GM12878 (cell line): ENCODE measurements at regions not wholly inside any gene's neighbourhood (a gene's known extent, or its start where the extent isn't known, plus 50 kb on each side); places are given as distances from the start of the nearest gene placed in this dataset.

Experiments used
- ATAC-seq: fragments of 200-7000 bp; cut with Tn5 transposase; 3 replicates; pipeline ENCODE4 v1.9.1; 2020; ENCODE audit warnings: mild to moderate bottlenecking, moderate library complexity
- BruUV-seq: library from RNA; stranded (reverse); fragments of 400-500 nt; replicated peaks from 2 replicates; lab custom pipeline; 2021; lab: Mats Ljungman, UMichigan
- CTCF ChIA-PET: fragments of 300-600 bp; sonication (Branson Sonifier 250); formaldehyde crosslinking; extraction: SDS; loops from one replicate; lab custom pipeline; 2021; ENCODE audit warnings: inconsistent platforms; lab: Yijun Ruan, JAX
- POLR2A ChIA-PET: fragments of 350-600 bp; formaldehyde crosslinking; extraction: SDS; loops from one replicate; lab custom pipeline; 2021; ENCODE audit warnings: inconsistent platforms; lab: Charles Lee
- RAD21 ChIA-PET: fragments of 300-600 bp; sonication (Branson Sonifier 250); formaldehyde crosslinking; loops from one replicate; lab custom pipeline; 2023; ENCODE audit warnings: antibody characterized with exemption; ENCODE audit not compliant: unreplicated experiment; lab: Charles Lee
- SMC1A ChIA-PET: fragments of 300-600 bp; sonication (Branson Sonifier 250); formaldehyde crosslinking; loops from one replicate; lab custom pipeline; 2023; ENCODE audit not compliant: unreplicated experiment, uncharacterized antibody; lab: Charles Lee
- DNase-seq: peaks from one replicate; pipeline ENCODE4 v3.0.0-alpha.2; 2011; ENCODE audit warnings: low read depth, low spot score
- FAIRE-seq: peaks from 3 replicates; lab custom pipeline; 2011; peaks lifted over from hg19 to GRCh38; lab: Jason Lieb, UNC
- H2AFZ ChIP-seq: 2 replicates; pipeline ENCODE4 v1.6.0; 2011; ENCODE audit warnings: low read depth, low read length, control low read depth; ENCODE audit not compliant: control insufficient read depth
- H3K27ac ChIP-seq: 2 replicates; pipeline ENCODE4 v1.5.1; 2011; ENCODE audit warnings: control low read depth; ENCODE audit not compliant: control insufficient read depth, insufficient read depth
- H3K27me3 ChIP-seq, 2 experiments: replicated peaks in 1 of 2; 2 replicates each; pipeline versions ENCODE4 v1.6.0 to v1.6.1; 2011; ENCODE audit warnings: low read length in 1 of 2; ENCODE audit not compliant: control insufficient read depth in 2 of 2, insufficient read depth in 2 of 2
- H3K36me3 ChIP-seq, 2 experiments: 2 replicates each; pipeline ENCODE4 v1.5.1; 2011; ENCODE audit warnings: low read length in 1 of 2; ENCODE audit not compliant: control insufficient read depth in 2 of 2, insufficient read depth in 2 of 2
- H3K4me1 ChIP-seq: 2 replicates; pipeline ENCODE4 v1.6.1; 2011; ENCODE audit warnings: mild to moderate bottlenecking, low read length, moderate library complexity, mixed read lengths; ENCODE audit not compliant: control insufficient read depth, insufficient read depth
- H3K4me2 ChIP-seq: 2 replicates; pipeline ENCODE4 v1.6.0; 2011; ENCODE audit warnings: control low read depth; ENCODE audit not compliant: control insufficient read depth, insufficient read depth
- H3K4me3 ChIP-seq: fragments of 200-600 bp; sonication (generic); 2 replicates; pipeline ENCODE4 v1.5.1; 2016
- H3K79me2 ChIP-seq: 2 replicates; pipeline ENCODE4 v1.6.0; 2011; ENCODE audit warnings: low read length; ENCODE audit not compliant: control insufficient read depth, insufficient read depth
- H3K9ac ChIP-seq: 2 replicates; pipeline ENCODE4 v1.8.0; 2011; ENCODE audit warnings: low read length, control low read depth, mixed read lengths; ENCODE audit not compliant: control insufficient read depth, insufficient read depth
- H3K9me3 ChIP-seq: replicated peaks from 3 replicates; pipeline ENCODE4 v1.5.1; 2011; ENCODE audit warnings: mild to moderate bottlenecking, low read length; ENCODE audit not compliant: control insufficient read depth, insufficient read depth
- H4K20me1 ChIP-seq: 2 replicates; pipeline ENCODE4 v1.6.0; 2011; ENCODE audit not compliant: control insufficient read depth, insufficient read depth
- CHD2 ChIP-seq: IDR thresholded peaks from 2 replicates; pipeline ENCODE4 v1.6.1; 2011; ENCODE audit warnings: low read depth, low read length, improper control_type of control experiment, borderline replicate concordance
- E2F4 ChIP-seq: IDR thresholded peaks from 2 replicates; pipeline ENCODE4 v1.6.1; 2012; ENCODE audit warnings: low read depth, low read length, improper control_type of control experiment
- E4F1 ChIP-seq: fragments of 450-650 bp; IDR thresholded peaks from 2 replicates; pipeline ENCODE4 v1.6.1; 2018; ENCODE audit warnings: borderline replicate concordance, mild to moderate bottlenecking; ENCODE audit not compliant: partially characterized antibody
- SRF ChIP-seq, 2 experiments: IDR thresholded peaks; 2 replicates each; pipeline ENCODE4 v1.6.1; 2011; ENCODE audit warnings: low read depth in 2 of 2, low read length in 2 of 2, mild to moderate bottlenecking in 1 of 2, moderate library complexity in 1 of 2
- STAT3 ChIP-seq: IDR thresholded peaks from 2 replicates; pipeline ENCODE4 v1.6.1; 2011; ENCODE audit warnings: low read depth, low read length, improper control_type of control experiment
- ZNF622 ChIP-seq: fragments of 450-650 bp; IDR thresholded peaks from 2 replicates; pipeline ENCODE4 v1.6.1; 2017; ENCODE audit warnings: mild to moderate bottlenecking, inconsistent platforms
- ZZZ3 ChIP-seq: IDR thresholded peaks from 2 replicates; pipeline ENCODE4 v1.6.1; 2011; ENCODE audit warnings: low read depth; ENCODE audit not compliant: control insufficient read depth, insufficient read length
- WGBS: methylation state at CpG from one replicate; pipeline ENCODE4 v1.1.6; 2016; ENCODE audit warnings: low lambda C conversion rate; ENCODE audit not compliant: insufficient replicate concordance, insufficient coverage; ENCODE audit errors: missing lambda C conversion rate; 5-methylcytosine and 5-hydroxymethylcytosine counted together
- in situ Hi-C: fragments of 300-500 bp; cut with MboI; formaldehyde crosslinking; loops from 9 replicates; pipeline ENCODE4 v1.14.3; 2018; ENCODE audit warnings: mixed read lengths
- intact Hi-C: fragments of 100-400 bp; cut with micrococcal nuclease; formaldehyde crosslinking; loops from one replicate; pipeline ENCODE4 v1.14.2; 2022; ENCODE audit not compliant: unreplicated experiment
- TF ChIP-seq, protein P1 (sequence below): fragments of 450-650 bp; IDR thresholded peaks from 2 replicates; pipeline ENCODE4 v1.6.1; 2017; ENCODE audit warnings: mild to moderate bottlenecking, moderate library complexity

DNA sequence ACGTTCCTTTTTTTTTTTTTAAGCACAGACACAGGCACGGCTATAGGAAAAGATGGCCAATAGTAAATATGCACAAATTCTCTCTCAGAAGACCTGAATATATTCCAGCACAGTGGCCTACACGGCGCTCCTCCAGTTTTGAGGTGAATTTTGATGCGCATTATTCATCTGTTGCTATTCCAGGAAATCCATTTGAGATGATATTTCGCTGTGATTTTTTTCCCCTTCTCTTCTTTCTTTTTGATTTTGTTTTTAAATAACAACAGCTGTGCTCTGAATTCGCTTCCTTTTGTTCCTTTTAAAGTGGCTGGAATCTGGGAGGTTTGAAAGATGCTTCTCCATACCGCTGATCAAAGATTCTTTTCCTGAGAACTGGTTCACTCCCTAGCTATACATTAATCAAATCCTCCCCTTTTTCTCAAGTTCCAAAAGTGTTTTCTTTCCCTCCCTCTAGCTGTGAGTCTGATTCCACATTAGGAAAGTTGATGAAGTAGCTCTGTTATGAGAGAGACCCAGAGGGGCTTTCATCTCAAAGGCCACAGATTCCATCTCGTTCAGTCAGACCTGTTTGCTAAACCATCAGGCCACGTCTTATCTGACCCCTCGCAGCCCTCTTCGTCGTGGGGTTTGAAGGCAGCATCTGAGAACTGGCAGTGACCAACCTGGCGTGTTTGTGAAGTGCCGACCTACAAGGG lies 602.7 kb upstream of the NRP1 start:
- Histone ChIP-seq H3K9me3 (no peaks in the 10 kb centered on the region), H2AFZ (no peak overlapping the region), H3K79me2 (no peaks in the 10 kb centered on the region), H3K4me1 (no peaks in the 10 kb centered on the region), H3K4me3 (no peak overlapping the region), H3K36me3 (no peaks in the 10 kb centered on the region), H3K4me2 (no peak overlapping the region), H3K27ac (no peak overlapping the region), H3K27me3 (no peaks in the 10 kb centered on the region), H3K9ac (no peak overlapping the region), H4K20me1 (no peaks in the 10 kb centered on the region)
- 31% methylated on average over 15 of the region's 15 CpGs for WGBS
- FAIRE-seq (no peak), ATAC-seq (no peak), DNase-seq (no peak)
- TF ChIP-seq E2F4, result no peak
- no peak for TF ChIP-seq ZZZ3
- TF ChIP-seq ZNF622, result no peak
- TF ChIP-seq CHD2, result no peak
- no peak for TF ChIP-seq STAT3
- no peak for TF ChIP-seq SRF (IDR thresholded peaks at IDR 0.05; ENCODE audit: low read depth in 2 of 2, low read length in 2 of 2)
- no peak for TF ChIP-seq E4F1
- TF ChIP-seq, protein P1, sequence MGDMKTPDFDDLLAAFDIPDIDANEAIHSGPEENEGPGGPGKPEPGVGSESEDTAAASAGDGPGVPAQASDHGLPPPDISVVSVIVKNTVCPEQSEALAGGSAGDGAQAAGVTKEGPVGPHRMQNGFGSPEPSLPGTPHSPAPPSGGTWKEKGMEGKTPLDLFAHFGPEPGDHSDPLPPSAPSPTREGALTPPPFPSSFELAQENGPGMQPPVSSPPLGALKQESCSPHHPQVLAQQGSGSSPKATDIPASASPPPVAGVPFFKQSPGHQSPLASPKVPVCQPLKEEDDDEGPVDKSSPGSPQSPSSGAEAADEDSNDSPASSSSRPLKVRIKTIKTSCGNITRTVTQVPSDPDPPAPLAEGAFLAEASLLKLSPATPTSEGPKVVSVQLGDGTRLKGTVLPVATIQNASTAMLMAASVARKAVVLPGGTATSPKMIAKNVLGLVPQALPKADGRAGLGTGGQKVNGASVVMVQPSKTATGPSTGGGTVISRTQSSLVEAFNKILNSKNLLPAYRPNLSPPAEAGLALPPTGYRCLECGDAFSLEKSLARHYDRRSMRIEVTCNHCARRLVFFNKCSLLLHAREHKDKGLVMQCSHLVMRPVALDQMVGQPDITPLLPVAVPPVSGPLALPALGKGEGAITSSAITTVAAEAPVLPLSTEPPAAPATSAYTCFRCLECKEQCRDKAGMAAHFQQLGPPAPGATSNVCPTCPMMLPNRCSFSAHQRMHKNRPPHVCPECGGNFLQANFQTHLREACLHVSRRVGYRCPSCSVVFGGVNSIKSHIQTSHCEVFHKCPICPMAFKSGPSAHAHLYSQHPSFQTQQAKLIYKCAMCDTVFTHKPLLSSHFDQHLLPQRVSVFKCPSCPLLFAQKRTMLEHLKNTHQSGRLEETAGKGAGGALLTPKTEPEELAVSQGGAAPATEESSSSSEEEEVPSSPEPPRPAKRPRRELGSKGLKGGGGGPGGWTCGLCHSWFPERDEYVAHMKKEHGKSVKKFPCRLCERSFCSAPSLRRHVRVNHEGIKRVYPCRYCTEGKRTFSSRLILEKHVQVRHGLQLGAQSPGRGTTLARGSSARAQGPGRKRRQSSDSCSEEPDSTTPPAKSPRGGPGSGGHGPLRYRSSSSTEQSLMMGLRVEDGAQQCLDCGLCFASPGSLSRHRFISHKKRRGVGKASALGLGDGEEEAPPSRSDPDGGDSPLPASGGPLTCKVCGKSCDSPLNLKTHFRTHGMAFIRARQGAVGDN, result no peak
- BruUV-seq, result no TSS peak
- in situ Hi-C loops (no loop called here), intact Hi-C loops (no loop called here)
- ChIA-PET POLR2A (no interaction called here), SMC1A (interaction anchor here (0.9 to 2.0 kb wide), 2 partner anchors 12 to 157 kb away, joined by 4 to 9 read pairs; no protein-coding TSS in a partner anchor), CTCF (interaction anchor here (0.6 kb wide), 2 partner anchors 287 to 616 kb away, joined by 3 to 4 read pairs; no protein-coding TSS in a partner anchor), RAD21 (no interaction called here)
